ENCODE measurements at regions not wholly inside any gene's neighbourhood (a gene's known extent, or its start where the extent isn't known, plus 50 kb on each side); places are given as distances from the start of the nearest gene placed in this dataset.

DNA sequence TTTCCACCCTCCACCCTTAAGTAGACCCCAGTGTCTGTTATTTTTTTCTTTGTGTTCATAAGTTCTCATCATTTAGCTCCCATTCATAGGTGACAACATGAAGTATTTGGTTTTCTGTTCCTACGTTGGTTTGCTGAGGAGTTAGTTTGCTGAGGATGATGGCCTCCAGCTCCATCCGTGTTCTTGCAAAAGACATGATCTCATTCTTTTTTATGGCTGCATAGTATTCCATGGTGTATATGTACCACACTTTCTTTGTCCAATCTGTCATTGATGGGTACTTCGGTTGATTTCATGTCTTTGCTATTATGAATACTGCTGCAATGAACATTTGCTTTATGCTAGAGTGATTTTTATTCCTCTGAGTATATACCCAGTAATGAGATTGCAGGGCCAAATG, 301.2 kb downstream of the ADGRG6 start:
- TF ChIP-seq ZNF274 (IDR thresholded peaks at IDR 0.05; ENCODE audit: low read depth, low read length): no peak
- no peak for TF ChIP-seq SUZ12 (IDR thresholded peaks at IDR 0.05; ENCODE audit: extremely low read depth, insufficient read depth, insufficient read length)
